ENCODE measurements at regions not wholly inside any gene's neighbourhood (a gene's known extent, or its start where the extent isn't known, plus 50 kb on each side); places are given as distances from the start of the nearest gene placed in this dataset.

DNA sequence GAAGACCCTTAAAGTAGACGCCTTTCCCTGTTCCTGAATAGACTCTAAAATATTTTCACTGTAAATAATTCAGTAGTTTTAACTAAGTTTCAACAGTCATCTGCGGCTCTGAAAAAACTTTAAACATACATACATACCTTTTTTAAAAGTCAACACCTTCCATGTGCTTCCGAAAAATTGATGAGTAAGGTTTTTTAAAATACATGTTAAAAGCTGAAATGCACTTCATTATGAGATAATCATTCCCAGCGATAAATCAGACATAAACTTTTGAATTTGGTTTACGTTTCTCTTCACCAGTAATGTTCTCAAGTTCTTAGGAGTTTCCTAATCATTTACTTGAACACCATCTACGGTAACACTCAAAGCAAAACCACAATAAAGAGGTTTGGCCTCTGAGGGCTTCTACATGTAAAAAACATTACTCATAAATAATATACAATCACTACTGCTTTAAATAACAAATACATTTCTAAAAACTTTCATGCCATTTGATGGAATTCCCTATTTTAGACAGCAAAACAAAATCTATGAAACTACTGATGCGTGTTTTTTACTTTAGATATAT, 403.5 kb downstream of the SHQ1 start:
- H3K36me3 Mint-ChIP-seq (ENCODE audit: insufficient read depth, unreplicated experiment), result peaks cover 8% of the 10 kb centered on the region
- TF ChIP-seq, protein P1, sequence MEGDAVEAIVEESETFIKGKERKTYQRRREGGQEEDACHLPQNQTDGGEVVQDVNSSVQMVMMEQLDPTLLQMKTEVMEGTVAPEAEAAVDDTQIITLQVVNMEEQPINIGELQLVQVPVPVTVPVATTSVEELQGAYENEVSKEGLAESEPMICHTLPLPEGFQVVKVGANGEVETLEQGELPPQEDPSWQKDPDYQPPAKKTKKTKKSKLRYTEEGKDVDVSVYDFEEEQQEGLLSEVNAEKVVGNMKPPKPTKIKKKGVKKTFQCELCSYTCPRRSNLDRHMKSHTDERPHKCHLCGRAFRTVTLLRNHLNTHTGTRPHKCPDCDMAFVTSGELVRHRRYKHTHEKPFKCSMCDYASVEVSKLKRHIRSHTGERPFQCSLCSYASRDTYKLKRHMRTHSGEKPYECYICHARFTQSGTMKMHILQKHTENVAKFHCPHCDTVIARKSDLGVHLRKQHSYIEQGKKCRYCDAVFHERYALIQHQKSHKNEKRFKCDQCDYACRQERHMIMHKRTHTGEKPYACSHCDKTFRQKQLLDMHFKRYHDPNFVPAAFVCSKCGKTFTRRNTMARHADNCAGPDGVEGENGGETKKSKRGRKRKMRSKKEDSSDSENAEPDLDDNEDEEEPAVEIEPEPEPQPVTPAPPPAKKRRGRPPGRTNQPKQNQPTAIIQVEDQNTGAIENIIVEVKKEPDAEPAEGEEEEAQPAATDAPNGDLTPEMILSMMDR (IDR thresholded peaks at IDR 0.05; ENCODE audit: unreplicated experiment), result no peak
- H3K4me1 Mint-ChIP-seq (ENCODE audit: insufficient read depth, unreplicated experiment), result peaks cover 43% of the 10 kb centered on the region
- no peaks in the 10 kb centered on the region for H3K27me3 Mint-ChIP-seq (ENCODE audit: insufficient read depth, unreplicated experiment)
- CTCF ChIA-PET, result interaction anchor here (0.5 kb wide), 1 partner anchor 182 kb away, joined by 3 read pairs; no protein-coding TSS in a partner anchor
- peaks cover 7% of the 10 kb centered on the region for H3K9me3 Mint-ChIP-seq (ENCODE audit: unreplicated experiment)
- POLR2A ChIA-PET, result interaction anchor here (0.6 to 1.0 kb wide), 2 partner anchors 98 to 297 kb away, joined by 3 read pairs; no protein-coding TSS in a partner anchor
- peak overlapping the region; percentile 88 for H3K4me3 Mint-ChIP-seq (ENCODE audit: unreplicated experiment)
- no peak for DNase-seq (ENCODE audit: unreplicated experiment)
- peak overlapping the region; percentile 67 for H3K27ac Mint-ChIP-seq (ENCODE audit: low read depth, unreplicated experiment)
- intact Hi-C loops (cut with micrococcal nuclease), result loop anchor here (2.0 to 5.0 kb wide), 4 partner anchors 66 to 487 kb away; no protein-coding TSS in a partner anchor
- no TSS peak for BruUV-seq (replicated peaks)

DNA sequence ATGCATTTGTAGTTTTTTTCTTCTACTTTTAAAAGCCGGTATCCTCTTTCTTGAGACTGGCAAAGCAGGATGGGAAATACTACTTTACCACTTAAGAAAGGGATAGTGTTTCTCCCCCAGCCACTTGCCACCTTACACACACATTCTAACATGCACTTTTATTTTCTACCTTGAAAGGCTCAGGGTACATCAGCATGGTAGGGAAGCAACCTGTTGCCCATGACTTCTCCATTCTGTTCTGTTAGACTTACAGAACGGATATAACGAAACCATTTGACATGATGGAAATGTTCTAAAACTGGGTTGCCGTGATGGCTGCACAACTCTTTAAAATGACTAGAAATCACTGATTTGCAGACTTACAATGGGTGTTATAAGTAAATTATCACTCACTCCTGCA, 405.5 kb downstream of the SHQ1 start:
- BruUV-seq (replicated peaks), result no TSS peak
- CTCF ChIA-PET, result no interaction called here
- peaks cover 42% of the 10 kb centered on the region for H3K4me1 Mint-ChIP-seq (ENCODE audit: insufficient read depth, unreplicated experiment)
- POLR2A ChIA-PET, result no interaction called here
- H3K9me3 Mint-ChIP-seq (ENCODE audit: unreplicated experiment), result peaks cover 7% of the 10 kb centered on the region
- DNase-seq (ENCODE audit: unreplicated experiment), result no peak
- H3K27ac Mint-ChIP-seq (ENCODE audit: low read depth, unreplicated experiment), result no peak overlapping the region
- no peaks in the 10 kb centered on the region for H3K27me3 Mint-ChIP-seq (ENCODE audit: insufficient read depth, unreplicated experiment)
- peaks cover 24% of the 10 kb centered on the region for H3K36me3 Mint-ChIP-seq (ENCODE audit: insufficient read depth, unreplicated experiment)
- no peak overlapping the region for H3K4me3 Mint-ChIP-seq (ENCODE audit: unreplicated experiment)
- TF ChIP-seq, protein P1 (IDR thresholded peaks at IDR 0.05; ENCODE audit: unreplicated experiment), result no peak
- intact Hi-C loops (cut with micrococcal nuclease), result no loop called here

DNA sequence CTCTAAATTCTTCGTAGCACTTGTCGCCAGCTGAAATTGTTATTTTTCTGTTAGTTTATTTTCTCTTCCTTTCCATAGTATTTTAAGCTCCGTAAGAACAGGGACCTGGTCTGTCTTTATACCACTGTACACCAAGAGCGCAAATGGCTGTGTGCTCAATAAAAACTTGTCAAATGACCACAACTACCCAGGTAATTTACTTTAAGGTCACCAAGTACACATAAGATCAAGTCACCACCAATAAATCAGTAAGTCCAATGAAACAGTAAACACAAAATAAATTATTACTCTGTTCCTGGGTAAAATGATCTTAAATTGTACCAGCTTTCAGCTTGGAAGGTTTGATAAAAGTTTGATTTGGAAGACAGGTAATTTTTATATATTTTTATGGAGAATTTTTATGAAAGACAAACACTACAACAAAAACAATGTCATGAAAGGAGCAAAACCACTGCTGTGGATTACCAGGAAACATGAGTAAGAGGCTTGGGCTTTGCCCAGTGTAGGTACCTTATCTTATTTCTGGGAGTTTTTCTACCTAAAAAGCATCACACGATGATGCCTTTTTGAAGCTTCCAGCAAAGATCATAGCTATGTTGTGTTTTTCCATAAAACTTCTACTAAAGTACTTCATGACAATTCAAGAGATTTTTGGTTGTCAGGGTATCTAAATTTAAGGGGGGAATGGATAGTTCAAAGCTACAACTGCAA, 406.8 kb downstream of the SHQ1 start:
- POLR2A ChIA-PET, result interaction anchor here (0.7 to 1.5 kb wide), 6 partner anchors 13 to 545 kb away, joined by 3 to 4 read pairs (median 3); no protein-coding TSS in a partner anchor
- BruUV-seq (replicated peaks), result no TSS peak
- CTCF ChIA-PET, result interaction anchor here (0.6 to 1.4 kb wide), 3 partner anchors 225 to 380 kb away, joined by 3 to 4 read pairs (median 4); no protein-coding TSS in a partner anchor
- H3K4me3 Mint-ChIP-seq (ENCODE audit: unreplicated experiment), result no peak overlapping the region
- H3K27me3 Mint-ChIP-seq (ENCODE audit: insufficient read depth, unreplicated experiment), result no peaks in the 10 kb centered on the region
- intact Hi-C loops (cut with micrococcal nuclease), result no loop called here
- peaks cover 24% of the 10 kb centered on the region for H3K36me3 Mint-ChIP-seq (ENCODE audit: insufficient read depth, unreplicated experiment)
- no peak for DNase-seq (ENCODE audit: unreplicated experiment)
- no peak overlapping the region for H3K27ac Mint-ChIP-seq (ENCODE audit: low read depth, unreplicated experiment)
- H3K9me3 Mint-ChIP-seq (ENCODE audit: unreplicated experiment), result peaks cover 7% of the 10 kb centered on the region
- H3K4me1 Mint-ChIP-seq (ENCODE audit: insufficient read depth, unreplicated experiment), result peaks cover 45% of the 10 kb centered on the region
- TF ChIP-seq, protein P1 (IDR thresholded peaks at IDR 0.05; ENCODE audit: unreplicated experiment), result no peak

DNA sequence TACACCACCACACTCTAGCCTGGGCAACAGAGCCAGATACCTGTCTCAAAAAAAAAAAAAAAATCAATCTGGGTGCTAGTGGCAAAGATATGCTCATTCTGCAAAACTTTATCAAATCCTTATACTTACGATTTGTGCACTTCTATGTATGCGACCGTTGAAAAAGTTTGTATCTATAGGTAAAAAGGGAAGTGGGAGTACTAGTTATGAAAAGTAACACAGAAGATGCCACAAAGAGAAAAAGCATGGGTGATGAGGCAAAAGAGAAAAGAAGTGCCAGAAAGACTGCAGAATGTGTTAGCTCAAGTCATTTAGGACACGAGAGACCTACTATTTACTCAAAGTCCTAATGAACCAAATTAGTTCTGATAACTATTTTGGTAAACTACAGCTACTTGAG, 407.8 kb downstream of the SHQ1 start:
- TF ChIP-seq, protein P1 (IDR thresholded peaks at IDR 0.05; ENCODE audit: unreplicated experiment), result no peak
- ChIA-PET CTCF (interaction anchor here (0.5 to 1.4 kb wide), 4 partner anchors 25 to 256 kb away, joined by 3 to 4 read pairs (median 4); no protein-coding TSS in a partner anchor), POLR2A (interaction anchor here (0.7 to 1.5 kb wide), 3 partner anchors 12 to 514 kb away, joined by 3 to 4 read pairs (median 3); no protein-coding TSS in a partner anchor)
- no peaks in the 10 kb centered on the region for H3K27me3 Mint-ChIP-seq (ENCODE audit: insufficient read depth, unreplicated experiment)
- H3K9me3 Mint-ChIP-seq (ENCODE audit: unreplicated experiment), result peaks cover 7% of the 10 kb centered on the region
- peaks cover 42% of the 10 kb centered on the region for H3K4me1 Mint-ChIP-seq (ENCODE audit: insufficient read depth, unreplicated experiment)
- intact Hi-C loops (cut with micrococcal nuclease), result no loop called here
- H3K36me3 Mint-ChIP-seq (ENCODE audit: insufficient read depth, unreplicated experiment), result peaks cover 24% of the 10 kb centered on the region
- DNase-seq (ENCODE audit: unreplicated experiment), result no peak
- H3K4me3 Mint-ChIP-seq (ENCODE audit: unreplicated experiment), result no peak overlapping the region
- no TSS peak for BruUV-seq (replicated peaks)
- H3K27ac Mint-ChIP-seq (ENCODE audit: low read depth, unreplicated experiment), result no peak overlapping the region

Measured in MCF 10A (cell line).